CD4-positive, alpha-beta T cell treated with Interleukin-4 for 4 hours (primary cell): ENCODE measurements at regions not wholly inside any gene's neighbourhood (a gene's known extent, or its start where the extent isn't known, plus 50 kb on each side); places are given as distances from the start of the nearest gene placed in this dataset.
A peak's percentile ranks its signal among the peaks of the same experiment; 100 is the strongest.

ENCODE experiments used
- DNase-seq: peaks from one replicate; pipeline ENCODE4 v3.0.0-alpha.2; 2020

GRCh38 chr2:128368437-128369107, 49.9 kb upstream of the HS6ST1 start:
- no peak for DNase-seq

- no peak for DNase-seq
Measured at GRCh38 chr2:128369108-128369555, 50.5 kb upstream of the HS6ST1 start.

DNA sequence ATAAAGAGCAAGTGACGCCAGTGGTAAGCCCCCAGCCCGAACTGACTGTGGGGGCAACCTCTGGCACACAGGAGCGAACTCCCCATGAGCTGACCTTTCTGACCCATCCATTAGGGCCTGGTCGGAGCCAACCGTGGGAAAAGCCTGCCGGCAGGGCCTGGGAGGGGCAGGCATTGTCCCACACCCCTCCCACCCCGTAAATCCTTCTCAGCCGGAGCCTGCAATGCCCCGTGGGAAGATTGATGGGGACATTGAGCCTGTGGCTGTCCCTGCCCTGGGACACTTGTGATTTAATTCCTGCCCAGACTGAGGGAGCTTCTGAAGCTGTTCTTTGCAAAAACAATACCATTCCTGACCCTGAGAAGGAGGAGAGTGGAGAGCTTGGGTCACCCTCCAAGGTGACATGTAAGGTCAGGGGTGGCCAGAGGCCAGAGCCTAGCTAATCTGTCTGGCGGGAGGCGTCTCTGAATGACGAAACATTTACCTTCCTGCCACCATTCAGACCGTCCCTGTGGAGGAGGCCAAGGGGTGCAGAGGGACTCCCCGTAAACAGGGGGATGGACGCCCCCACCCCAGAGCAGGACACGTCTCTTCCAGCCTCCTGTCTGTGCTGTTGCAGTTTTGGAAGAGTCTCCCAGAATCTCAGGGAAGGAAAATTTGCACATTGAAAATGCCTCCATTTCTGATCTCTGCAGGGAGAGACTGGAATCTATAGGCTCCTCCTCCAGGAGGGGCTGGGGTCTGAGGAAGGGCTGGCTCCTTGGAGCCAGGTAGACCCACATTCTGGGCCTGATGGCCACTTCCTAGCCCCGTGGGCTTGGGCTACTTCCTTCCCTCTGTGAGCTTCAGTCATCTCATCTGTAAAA, 51.2 kb upstream of the HS6ST1 start:
- no peak for DNase-seq

DNA sequence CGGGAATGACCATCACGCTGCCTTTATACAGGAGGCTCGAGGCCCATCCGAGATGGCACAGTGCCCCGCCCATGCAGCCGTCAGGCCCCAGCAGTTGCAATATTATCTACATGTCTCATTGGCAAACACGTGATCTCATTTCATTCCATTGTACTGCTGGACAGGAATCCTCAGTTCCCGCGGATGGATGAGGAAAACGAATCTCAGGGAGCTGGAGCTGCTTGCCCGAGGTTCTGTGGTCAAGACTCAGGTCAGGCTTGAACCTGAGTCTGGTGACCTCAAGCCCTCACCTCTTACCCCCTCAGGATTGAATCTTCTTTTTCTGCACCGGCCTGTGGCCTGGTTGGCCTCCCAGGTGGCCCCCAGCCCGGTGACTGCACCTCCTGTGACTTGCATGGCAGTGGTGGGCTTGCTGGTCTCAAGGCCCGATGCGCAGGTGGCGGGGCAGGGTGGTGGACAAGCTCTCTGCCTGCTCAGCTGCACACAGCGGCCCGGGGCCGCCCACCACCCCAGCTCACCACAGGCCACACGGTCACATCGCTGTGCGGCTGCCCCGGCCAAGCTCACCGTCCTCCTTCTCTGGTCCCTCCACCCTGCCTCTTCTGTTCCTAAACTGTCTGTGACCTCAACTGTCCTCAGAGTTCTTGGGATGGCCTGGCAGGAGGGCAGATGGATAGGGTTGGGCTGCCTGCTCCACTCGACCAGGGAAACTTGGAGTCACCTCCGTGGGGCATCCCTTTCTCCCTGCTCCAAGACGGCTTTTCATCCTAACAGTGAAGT, 52.0 kb upstream of the HS6ST1 start:
- no peak for DNase-seq

GRCh38 chr2:128371248-128371630, 52.6 kb upstream of the HS6ST1 start:
- DNase-seq, result no peak

- no peak for DNase-seq
Measured at GRCh38 chr2:128371648-128372345, 53.1 kb upstream of the HS6ST1 start.

DNA sequence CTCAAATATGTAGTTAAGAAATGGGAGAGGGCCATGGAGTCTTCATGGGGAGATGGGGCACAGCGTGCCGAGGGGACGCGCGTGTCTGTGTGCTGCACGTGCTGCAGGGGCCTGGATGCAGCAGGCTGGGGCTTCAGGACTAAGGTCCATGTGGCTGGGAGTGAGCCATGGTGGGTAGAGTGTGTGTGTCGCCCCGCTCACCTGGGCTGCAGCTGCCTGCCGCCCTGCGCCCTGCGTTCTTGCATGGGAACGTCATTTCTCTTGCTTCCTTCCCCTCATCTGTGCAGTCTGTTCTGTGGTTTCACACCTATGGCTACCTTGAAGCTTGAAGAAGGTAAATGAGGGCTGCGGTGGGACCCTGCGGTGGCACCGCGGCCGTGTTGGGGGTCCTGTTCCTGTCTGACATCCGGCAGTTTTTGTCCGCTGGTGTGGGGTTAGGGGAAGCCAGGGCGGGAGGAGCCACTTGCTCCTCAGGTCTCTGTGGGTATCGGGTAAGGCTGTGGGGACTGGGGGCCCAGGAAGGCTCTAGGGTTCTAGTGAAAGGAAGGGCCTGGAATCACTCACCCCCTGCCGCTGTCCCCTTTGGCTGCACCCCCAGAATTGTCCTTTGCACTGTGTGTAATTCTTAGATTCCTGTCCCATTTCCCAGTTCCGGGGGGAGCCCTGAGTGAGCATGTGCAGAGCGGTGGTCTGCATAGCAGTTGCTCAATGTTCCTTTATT, 54.1 kb upstream of the HS6ST1 start:
- DNase-seq, result peak; percentile 14

DNA sequence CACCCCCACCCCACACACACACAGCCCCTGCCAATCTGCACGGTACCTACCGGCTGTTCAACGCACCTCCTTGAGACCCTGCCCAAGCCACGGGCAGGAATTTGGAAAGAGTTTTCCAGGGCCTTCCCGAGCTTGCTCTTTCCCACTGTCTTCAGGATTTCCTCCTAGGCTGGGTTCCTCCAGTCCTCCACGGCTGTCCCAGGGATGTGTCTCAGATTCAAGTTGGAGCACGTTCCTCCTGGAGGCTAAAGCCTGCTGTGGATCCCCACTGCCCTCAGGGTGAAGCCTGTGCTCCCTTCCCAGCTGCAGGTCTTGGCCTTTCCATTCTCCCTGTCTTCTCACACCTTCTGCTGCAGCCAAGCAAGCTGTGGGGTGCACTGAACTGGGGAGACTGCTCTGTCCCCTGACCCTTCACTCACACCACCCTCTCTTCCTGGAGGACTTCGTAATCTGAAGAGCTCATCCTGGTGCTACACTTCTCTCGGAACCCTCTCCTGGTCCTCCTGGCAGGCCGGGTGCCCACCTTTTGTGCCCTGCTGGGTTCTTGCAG, 54.9 kb upstream of the HS6ST1 start:
- no peak for DNase-seq

DNA sequence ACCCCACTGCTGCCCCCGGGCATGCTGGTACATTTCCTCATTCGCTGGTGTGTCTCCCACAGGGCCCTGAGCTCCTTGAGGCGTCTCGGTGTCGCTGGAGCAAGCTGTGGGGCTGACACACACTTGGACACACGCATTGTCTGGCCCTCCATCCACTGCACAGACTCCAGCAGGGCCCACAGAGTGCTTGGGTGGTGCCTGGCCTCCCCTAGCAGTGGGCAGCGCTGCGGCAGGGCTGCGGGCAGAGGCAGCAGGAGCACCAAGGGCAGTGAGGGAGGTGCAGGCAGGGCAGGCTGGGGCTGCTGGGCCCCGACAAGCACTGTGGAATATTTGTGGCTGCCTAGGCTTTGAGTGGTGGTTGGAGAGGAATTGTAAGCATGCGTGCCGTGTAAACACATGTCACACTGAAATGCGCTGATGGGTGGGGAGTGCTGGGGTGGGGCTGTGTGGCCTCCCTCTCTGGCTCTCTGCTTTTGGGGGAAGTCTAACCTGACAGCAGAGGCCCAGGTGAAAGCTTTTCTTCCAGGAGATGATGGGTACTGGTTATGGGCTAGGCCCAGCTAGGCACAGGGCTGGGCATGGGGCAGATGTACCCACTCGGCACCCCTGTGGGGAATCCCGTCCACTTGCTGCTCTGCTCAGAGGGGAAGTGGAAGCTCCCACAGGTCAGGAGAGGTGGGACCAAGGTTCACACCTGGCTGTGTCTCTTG, 55.5 kb upstream of the HS6ST1 start:
- no peak for DNase-seq

DNA sequence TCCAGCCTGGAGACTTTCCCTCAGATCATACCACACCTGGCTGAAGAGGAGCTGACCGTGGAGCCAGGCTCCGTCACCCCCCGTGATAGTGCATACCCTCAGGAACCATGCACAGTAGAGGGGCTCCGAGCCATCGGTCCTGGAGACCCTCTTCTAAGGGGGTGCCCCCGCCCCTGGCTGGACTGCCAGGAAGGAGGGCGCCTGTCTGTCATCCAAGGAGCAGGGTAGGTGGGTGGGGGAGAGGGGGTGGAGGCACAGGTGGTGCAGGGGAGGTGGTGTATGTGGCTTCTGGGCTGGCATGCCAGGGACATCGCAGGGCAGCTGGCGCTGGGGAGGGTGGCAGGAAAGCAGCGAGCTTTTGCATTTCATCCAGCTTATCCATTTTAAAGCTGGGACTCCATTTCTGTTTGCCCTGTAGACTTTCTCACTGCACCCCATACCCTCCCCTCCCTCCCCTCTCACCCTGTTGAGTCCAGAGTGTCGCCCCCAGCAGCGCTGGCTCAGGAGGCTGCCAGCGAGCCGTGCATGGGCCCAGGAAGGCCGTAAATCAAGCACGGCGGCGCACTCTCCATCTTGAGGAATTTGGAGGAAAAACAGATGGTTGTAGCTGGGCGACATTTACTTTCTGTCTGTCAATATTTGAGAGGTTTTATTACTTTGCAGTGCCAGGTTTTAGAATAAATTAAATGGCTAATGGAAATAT, 56.2 kb upstream of the HS6ST1 start:
- DNase-seq, result no peak

GRCh38 chr2:128375454-128375853, 56.8 kb upstream of the HS6ST1 start:
- no peak for DNase-seq

DNA sequence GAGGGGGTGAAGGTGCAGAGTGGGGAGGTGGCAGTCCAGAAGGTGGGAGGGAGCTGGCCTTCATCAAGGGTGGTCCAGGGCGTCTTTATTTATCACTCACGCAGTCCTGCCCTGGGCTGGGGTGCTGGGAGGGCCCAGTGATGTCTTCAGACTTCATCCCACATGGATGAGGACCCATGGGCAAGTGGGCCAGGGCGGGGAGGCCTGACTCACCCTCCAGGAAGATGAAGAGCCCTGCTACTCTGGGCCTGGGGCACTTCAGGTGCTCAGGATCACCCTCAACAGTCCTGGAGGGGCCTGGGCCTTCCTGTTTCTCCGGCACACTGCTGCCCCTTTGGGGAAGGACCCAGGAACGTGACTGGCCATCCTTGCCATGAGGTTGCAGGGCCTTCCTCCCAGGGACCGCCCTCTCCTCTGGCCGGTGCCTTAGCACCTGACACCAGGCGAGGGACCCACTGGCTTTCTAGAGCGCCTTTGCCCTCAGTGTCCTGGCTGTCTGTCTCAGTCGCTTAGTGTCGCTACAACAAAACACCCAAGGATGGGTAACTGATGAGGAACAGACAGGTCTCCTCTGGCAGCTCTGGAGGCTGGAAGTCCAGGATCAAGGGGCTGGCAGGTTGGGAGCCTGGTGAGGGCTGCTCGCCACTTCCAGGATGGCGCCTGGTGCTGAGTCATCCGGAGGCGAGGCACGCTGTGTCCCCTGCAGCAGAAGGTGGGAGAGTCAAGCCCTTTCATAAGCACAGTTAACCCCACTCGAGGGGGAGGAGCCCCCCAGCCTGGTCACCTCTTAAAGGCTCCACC, 57.8 kb upstream of the HS6ST1 start:
- DNase-seq, result no peak

GRCh38 chr2:128377071-128377910, 58.6 kb upstream of the HS6ST1 start:
- no peak for DNase-seq

GRCh38 chr2:128378231-128379020, 59.8 kb upstream of the HS6ST1 start:
- DNase-seq, result no peak

GRCh38 chr2:128379021-128380015, 60.6 kb upstream of the HS6ST1 start:
- DNase-seq, result no peak

GRCh38 chr2:128380061-128380889, 61.6 kb upstream of the HS6ST1 start:
- DNase-seq, result no peak
